ENCODE measurements at regions not wholly inside any gene's neighbourhood (a gene's known extent, or its start where the extent isn't known, plus 50 kb on each side); places are given as distances from the start of the nearest gene placed in this dataset.
A peak's percentile ranks its signal among the peaks of the same experiment; 100 is the strongest.

DNA sequence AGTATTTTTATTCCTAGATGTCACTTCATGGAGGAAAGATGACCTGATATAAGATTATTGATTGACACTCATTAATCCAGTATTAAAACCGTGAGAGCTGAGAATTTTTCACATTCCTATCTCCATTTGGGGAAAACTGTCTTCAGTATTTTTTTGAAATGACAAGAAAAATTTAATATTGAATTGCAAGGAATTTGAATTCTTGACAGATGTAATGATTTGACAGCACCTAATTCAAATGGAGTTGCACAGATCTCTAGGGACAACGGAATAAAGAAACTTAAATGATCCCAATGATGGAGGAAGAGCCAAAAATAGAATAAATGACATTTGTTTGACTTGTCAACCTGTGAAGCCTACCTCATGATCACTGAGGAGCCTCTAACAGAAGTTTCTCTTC is 1591.4 kb downstream of the HACE1 start:
- TF ChIP-seq, protein P1, sequence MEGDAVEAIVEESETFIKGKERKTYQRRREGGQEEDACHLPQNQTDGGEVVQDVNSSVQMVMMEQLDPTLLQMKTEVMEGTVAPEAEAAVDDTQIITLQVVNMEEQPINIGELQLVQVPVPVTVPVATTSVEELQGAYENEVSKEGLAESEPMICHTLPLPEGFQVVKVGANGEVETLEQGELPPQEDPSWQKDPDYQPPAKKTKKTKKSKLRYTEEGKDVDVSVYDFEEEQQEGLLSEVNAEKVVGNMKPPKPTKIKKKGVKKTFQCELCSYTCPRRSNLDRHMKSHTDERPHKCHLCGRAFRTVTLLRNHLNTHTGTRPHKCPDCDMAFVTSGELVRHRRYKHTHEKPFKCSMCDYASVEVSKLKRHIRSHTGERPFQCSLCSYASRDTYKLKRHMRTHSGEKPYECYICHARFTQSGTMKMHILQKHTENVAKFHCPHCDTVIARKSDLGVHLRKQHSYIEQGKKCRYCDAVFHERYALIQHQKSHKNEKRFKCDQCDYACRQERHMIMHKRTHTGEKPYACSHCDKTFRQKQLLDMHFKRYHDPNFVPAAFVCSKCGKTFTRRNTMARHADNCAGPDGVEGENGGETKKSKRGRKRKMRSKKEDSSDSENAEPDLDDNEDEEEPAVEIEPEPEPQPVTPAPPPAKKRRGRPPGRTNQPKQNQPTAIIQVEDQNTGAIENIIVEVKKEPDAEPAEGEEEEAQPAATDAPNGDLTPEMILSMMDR (IDR thresholded peaks at IDR 0.05): no peak
- 29 to 43% methylated on average over 2 of the region's 2 CpGs for WGBS, 2 donors
- intact Hi-C loops (cut with DNase I): no loop called here

DNA sequence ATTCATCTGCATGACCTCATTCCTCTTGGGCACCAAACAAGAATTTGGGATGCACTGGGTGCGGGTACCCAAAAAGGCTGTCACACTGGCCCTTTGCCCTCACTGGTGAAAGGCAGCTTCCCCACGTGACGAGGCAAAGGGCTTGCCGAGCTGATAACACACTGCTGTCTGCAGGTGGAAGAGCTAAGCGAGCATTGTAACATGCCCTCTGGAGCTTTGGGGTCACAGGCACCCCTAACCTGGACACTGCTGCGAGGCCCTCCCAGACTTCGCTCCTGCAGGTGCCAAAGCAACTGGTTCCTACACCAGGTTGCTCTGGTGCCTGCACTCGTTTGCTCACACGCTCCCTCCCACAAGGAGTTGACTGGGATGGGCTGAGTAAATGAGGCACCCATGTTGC is 1595.7 kb downstream of the HACE1 start:
- no peak for FAIRE-seq
- no peak overlapping the region for H3K4me3 ChIP-seq
- no peak for ATAC-seq
- H3K36me3 ChIP-seq: no peaks in the 10 kb centered on the region
- no peaks in the 10 kb centered on the region for H3K4me1 ChIP-seq
- TF ChIP-seq, protein P1 (IDR thresholded peaks at IDR 0.05): no peak
- no peak overlapping the region for H3K27ac ChIP-seq
- 71 to 89% methylated on average over 9 of the region's 9 CpGs for WGBS, 2 donors
- H3K9me3 ChIP-seq: no peaks in the 10 kb centered on the region
- no peak for DNase-seq
- intact Hi-C loops (cut with DNase I): no loop called here
- H3K27me3 ChIP-seq: no peaks in the 10 kb centered on the region

More for the DNA sequence above, 1591.4 kb downstream of the HACE1 start:
- no peaks in the 10 kb centered on the region for H3K27me3 ChIP-seq
- DNase-seq: no peak
- no peaks in the 10 kb centered on the region for H3K36me3 ChIP-seq
- no peak overlapping the region for H3K4me3 ChIP-seq
- no peaks in the 10 kb centered on the region for H3K9me3 ChIP-seq
- peaks cover 0 to 6% (median 0%) of the 10 kb centered on the region in 3 donors for H3K4me1 ChIP-seq
- H3K27ac ChIP-seq: no peak overlapping the region
- no peak for ATAC-seq
- no peak for FAIRE-seq

DNA sequence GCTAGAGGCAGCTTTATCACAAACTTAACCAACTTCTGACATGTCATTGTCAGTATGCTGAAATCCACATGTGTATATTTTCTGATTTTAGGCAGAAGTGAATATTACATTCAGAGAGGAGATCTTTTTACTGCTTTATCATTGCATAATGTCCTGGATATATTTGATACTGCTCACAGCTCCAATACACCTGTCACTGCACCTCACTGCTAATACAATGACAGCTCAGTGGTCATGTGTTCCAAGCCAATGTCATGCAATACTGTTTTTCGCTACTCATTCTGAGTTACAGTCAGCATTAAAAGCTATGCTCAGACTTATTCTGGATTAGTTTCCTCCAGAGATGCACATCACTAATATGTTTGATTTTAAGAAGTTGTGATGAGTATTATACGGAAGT is 1604.6 kb downstream of the HACE1 start:
- no peak for ATAC-seq
- intact Hi-C loops (cut with DNase I): no loop called here
- H3K4me3 ChIP-seq: no peak overlapping the region
- FAIRE-seq: no peak
- no peaks in the 10 kb centered on the region for H3K9me3 ChIP-seq
- no peak overlapping the region for H3K27ac ChIP-seq
- H3K27me3 ChIP-seq: no peaks in the 10 kb centered on the region
- TF ChIP-seq, protein P1 (IDR thresholded peaks at IDR 0.05): no peak
- no peak for DNase-seq
- 78 to 91% methylated on average over 2 of the region's 2 CpGs for WGBS, 2 donors
- H3K4me1 ChIP-seq: no peaks in the 10 kb centered on the region
- no peaks in the 10 kb centered on the region for H3K36me3 ChIP-seq

DNA sequence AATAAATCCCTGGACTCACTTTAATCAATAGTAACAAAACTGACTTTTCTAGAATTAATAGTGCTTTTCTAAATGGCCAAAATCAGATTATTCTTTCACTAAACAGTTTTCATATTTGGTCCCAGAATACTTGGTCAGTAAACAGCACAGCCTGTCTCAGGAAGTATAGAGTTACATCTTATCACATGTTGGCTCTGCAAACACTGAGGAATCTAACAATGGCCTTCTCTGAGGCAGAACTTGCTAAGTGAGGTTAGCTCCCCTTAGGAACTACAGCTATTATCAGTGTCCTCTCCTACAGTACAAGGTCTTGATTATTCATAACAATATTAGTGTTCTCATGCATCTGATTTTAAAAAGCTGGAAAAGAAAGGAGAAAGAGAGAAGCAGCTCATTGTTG is 1622.8 kb downstream of the HACE1 start:
- Histone ChIP-seq H3K27ac (no peak overlapping the region), H3K9me3 (no peaks in the 10 kb centered on the region), H3K4me1 (peaks cover 0 to 3% (median 0%) of the 10 kb centered on the region in 3 donors), H3K27me3 (no peaks in the 10 kb centered on the region), H3K4me3 (no peak overlapping the region), H3K36me3 (no peaks in the 10 kb centered on the region)
- FAIRE-seq (no peak), DNase-seq (no peak), ATAC-seq (peak in 2 of 4 donors; percentile 43 to 47)
- TF ChIP-seq, protein P1 (IDR thresholded peaks at IDR 0.05): no peak
- intact Hi-C loops (cut with DNase I): no loop called here

DNA sequence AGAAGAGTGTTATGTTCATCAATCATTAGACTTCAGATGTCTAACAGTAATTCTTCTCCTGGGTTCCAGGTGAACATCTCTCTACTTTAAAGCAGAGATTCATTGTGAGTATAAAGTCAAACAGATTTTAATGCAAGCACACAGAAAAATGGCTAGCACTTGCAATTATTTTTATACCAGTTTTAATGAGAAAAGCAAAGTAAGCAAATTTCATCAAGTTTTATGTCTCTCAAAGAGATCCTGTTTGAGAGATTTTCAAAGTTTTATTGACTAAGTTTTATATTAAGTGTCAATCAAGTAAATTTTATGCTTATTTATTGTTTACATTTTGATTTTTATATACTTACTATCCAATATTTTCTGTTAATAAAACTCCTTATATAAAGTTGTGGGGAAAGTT is 1628.5 kb downstream of the HACE1 start:
- no peak for DNase-seq
- ATAC-seq: no peak
- Histone ChIP-seq H3K4me3 (no peak overlapping the region), H3K36me3 (no peaks in the 10 kb centered on the region), H3K27me3 (no peaks in the 10 kb centered on the region), H3K9me3 (no peaks in the 10 kb centered on the region), H3K27ac (no peak overlapping the region), H3K4me1 (no peaks in the 10 kb centered on the region)
- intact Hi-C loops (cut with DNase I): no loop called here
- TF ChIP-seq, protein P1 (IDR thresholded peaks at IDR 0.05): no peak
- FAIRE-seq: peak; percentile 66

Measured in pancreas (tissue), 10 donors.